Activated CD4-positive, alpha-beta T cell treated with anti-CD3 and anti-CD28 coated beads, Interleukin-2, amount 10 ng/mL, durations not matched to agents 7 days and 5 days (primary cell): ENCODE measurements at regions not wholly inside any gene's neighbourhood (a gene's known extent, or its start where the extent isn't known, plus 50 kb on each side); places are given as distances from the start of the nearest gene placed in this dataset.

Experiments used
- CTCF ChIA-PET: fragments of 350-600 bp; sonication (Branson Sonifier 250); formaldehyde crosslinking; loops from one replicate; lab custom pipeline; 2021; ENCODE audit warnings: antibody characterized with exemption; lab: Charles Lee
- POLR2A ChIA-PET: fragments of 350-600 bp; sonication (Branson Sonifier 250); formaldehyde crosslinking; loops from one replicate; lab custom pipeline; 2021; ENCODE audit warnings: antibody characterized with exemption; lab: Charles Lee
- DNase-seq: peaks from one replicate; pipeline ENCODE4 v3.0.0-alpha.2; 2020
- H3K27ac Mint-ChIP-seq: one replicate; pipeline ENCODE4 v1.8.0; 2021; ENCODE audit warnings: mild to moderate bottlenecking, moderate library complexity, mixed read lengths
- H3K27me3 Mint-ChIP-seq: one replicate; pipeline ENCODE4 v1.8.0; 2021; ENCODE audit warnings: mixed read lengths
- H3K36me3 Mint-ChIP-seq: one replicate; pipeline ENCODE4 v1.8.0; 2021; ENCODE audit warnings: low read depth, mixed read lengths
- H3K4me1 Mint-ChIP-seq: one replicate; pipeline ENCODE4 v1.8.0; 2021; ENCODE audit warnings: mixed read lengths
- H3K4me3 Mint-ChIP-seq: one replicate; pipeline ENCODE4 v1.8.0; 2021; ENCODE audit warnings: mild to moderate bottlenecking, moderate library complexity, mixed read lengths
- H3K9me3 Mint-ChIP-seq: one replicate; pipeline ENCODE4 v1.8.0; 2021; ENCODE audit warnings: mixed read lengths

GRCh38 chr5:107247427-107247826, 423.3 kb downstream of the EFNA5 start:
- CTCF ChIA-PET, result no interaction called here
- no peak overlapping the region for H3K4me3 Mint-ChIP-seq

GRCh38 chr5:107243220-107243579, 427.5 kb downstream of the EFNA5 start:
- peaks cover 3% of the 10 kb centered on the region for H3K9me3 Mint-ChIP-seq
- H3K27me3 Mint-ChIP-seq, result no peaks in the 10 kb centered on the region
- ChIA-PET CTCF (no interaction called here), POLR2A (no interaction called here)
- H3K36me3 Mint-ChIP-seq, result no peaks in the 10 kb centered on the region
- no peaks in the 10 kb centered on the region for H3K4me1 Mint-ChIP-seq
- DNase-seq, result no peak
- H3K27ac Mint-ChIP-seq, result no peak overlapping the region
- H3K4me3 Mint-ChIP-seq, result no peak overlapping the region

More at GRCh38 chr5:107247427-107247826, 423.3 kb downstream of the EFNA5 start:
- Mint-ChIP-seq H3K27ac (no peak overlapping the region), H3K4me1 (no peaks in the 10 kb centered on the region), H3K36me3 (no peaks in the 10 kb centered on the region), H3K9me3 (no peaks in the 10 kb centered on the region), H3K27me3 (peaks cover 2% of the 10 kb centered on the region)
- no peak for DNase-seq
- POLR2A ChIA-PET, result no interaction called here

GRCh38 chr5:107242411-107243219, 428.1 kb downstream of the EFNA5 start:
- CTCF ChIA-PET, result no interaction called here
- H3K9me3 Mint-ChIP-seq, result peaks cover 3% of the 10 kb centered on the region

GRCh38 chr5:107241841-107242240, 428.9 kb downstream of the EFNA5 start:
- H3K27me3 Mint-ChIP-seq, result no peaks in the 10 kb centered on the region
- ChIA-PET POLR2A (no interaction called here), CTCF (no interaction called here)
- H3K27ac Mint-ChIP-seq, result no peak overlapping the region
- no peaks in the 10 kb centered on the region for H3K36me3 Mint-ChIP-seq
- no peaks in the 10 kb centered on the region for H3K4me1 Mint-ChIP-seq
- peaks cover 3% of the 10 kb centered on the region for H3K9me3 Mint-ChIP-seq
- no peak for DNase-seq
- no peak overlapping the region for H3K4me3 Mint-ChIP-seq

More at GRCh38 chr5:107242411-107243219, 428.1 kb downstream of the EFNA5 start:
- no peak for DNase-seq
- no peaks in the 10 kb centered on the region for H3K36me3 Mint-ChIP-seq
- H3K4me1 Mint-ChIP-seq, result no peaks in the 10 kb centered on the region
- POLR2A ChIA-PET, result no interaction called here
- H3K27ac Mint-ChIP-seq, result no peak overlapping the region
- H3K4me3 Mint-ChIP-seq, result no peak overlapping the region
- H3K27me3 Mint-ChIP-seq, result no peaks in the 10 kb centered on the region

- H3K27ac Mint-ChIP-seq, result no peak overlapping the region
- H3K9me3 Mint-ChIP-seq, result peaks cover 3% of the 10 kb centered on the region
- no peaks in the 10 kb centered on the region for H3K4me1 Mint-ChIP-seq
- H3K36me3 Mint-ChIP-seq, result no peaks in the 10 kb centered on the region
- H3K4me3 Mint-ChIP-seq, result no peak overlapping the region
- peaks cover 2% of the 10 kb centered on the region for H3K27me3 Mint-ChIP-seq
- POLR2A ChIA-PET, result no interaction called here
- CTCF ChIA-PET, result no interaction called here
- no peak for DNase-seq
Observed at GRCh38 chr5:107235167-107235566, 435.6 kb downstream of the EFNA5 start.

- no peaks in the 10 kb centered on the region for H3K9me3 Mint-ChIP-seq
- H3K27me3 Mint-ChIP-seq, result peaks cover 2% of the 10 kb centered on the region
- POLR2A ChIA-PET, result no interaction called here
- DNase-seq, result no peak
- H3K4me1 Mint-ChIP-seq, result no peaks in the 10 kb centered on the region
- no peak overlapping the region for H3K4me3 Mint-ChIP-seq
- H3K27ac Mint-ChIP-seq, result no peak overlapping the region
- no peaks in the 10 kb centered on the region for H3K36me3 Mint-ChIP-seq
- CTCF ChIA-PET, result interaction anchor here (0.6 kb wide), 1 partner anchor 416 kb away, joined by 3 read pairs; no protein-coding TSS in a partner anchor
Observed at GRCh38 chr5:107232788-107233187, 437.9 kb downstream of the EFNA5 start.

GRCh38 chr5:107232293-107232692, 438.4 kb downstream of the EFNA5 start:
- H3K4me3 Mint-ChIP-seq, result no peak overlapping the region
- no peaks in the 10 kb centered on the region for H3K36me3 Mint-ChIP-seq
- DNase-seq, result no peak
- H3K4me1 Mint-ChIP-seq, result no peaks in the 10 kb centered on the region
- no peaks in the 10 kb centered on the region for H3K9me3 Mint-ChIP-seq
- H3K27ac Mint-ChIP-seq, result no peak overlapping the region
- CTCF ChIA-PET, result interaction anchor here (0.6 kb wide), 1 partner anchor 416 kb away, joined by 3 read pairs; no protein-coding TSS in a partner anchor
- POLR2A ChIA-PET, result no interaction called here
- peaks cover 2% of the 10 kb centered on the region for H3K27me3 Mint-ChIP-seq

GRCh38 chr5:107231191-107231590, 439.5 kb downstream of the EFNA5 start:
- POLR2A ChIA-PET, result no interaction called here
- CTCF ChIA-PET, result no interaction called here

GRCh38 chr5:107230367-107230766, 440.4 kb downstream of the EFNA5 start:
- POLR2A ChIA-PET, result no interaction called here
- Mint-ChIP-seq H3K9me3 (no peaks in the 10 kb centered on the region), H3K27ac (no peak overlapping the region), H3K4me1 (no peaks in the 10 kb centered on the region), H3K36me3 (no peaks in the 10 kb centered on the region), H3K27me3 (no peaks in the 10 kb centered on the region), H3K4me3 (no peak overlapping the region)
- DNase-seq, result no peak
- CTCF ChIA-PET, result no interaction called here

More at GRCh38 chr5:107231191-107231590, 439.5 kb downstream of the EFNA5 start:
- Mint-ChIP-seq H3K9me3 (no peaks in the 10 kb centered on the region), H3K4me1 (no peaks in the 10 kb centered on the region), H3K36me3 (no peaks in the 10 kb centered on the region), H3K27me3 (peaks cover 2% of the 10 kb centered on the region), H3K4me3 (no peak overlapping the region), H3K27ac (no peak overlapping the region)
- no peak for DNase-seq

GRCh38 chr5:107228226-107228625, 442.5 kb downstream of the EFNA5 start:
- no peak overlapping the region for H3K4me3 Mint-ChIP-seq
- ChIA-PET CTCF (no interaction called here), POLR2A (no interaction called here)
- H3K9me3 Mint-ChIP-seq, result no peaks in the 10 kb centered on the region
- H3K4me1 Mint-ChIP-seq, result no peaks in the 10 kb centered on the region
- no peaks in the 10 kb centered on the region for H3K36me3 Mint-ChIP-seq
- H3K27me3 Mint-ChIP-seq, result no peaks in the 10 kb centered on the region
- H3K27ac Mint-ChIP-seq, result no peak overlapping the region
- no peak for DNase-seq

GRCh38 chr5:107224272-107224671, 446.5 kb downstream of the EFNA5 start:
- DNase-seq, result no peak
- Mint-ChIP-seq H3K9me3 (no peaks in the 10 kb centered on the region), H3K27ac (no peak overlapping the region), H3K27me3 (no peaks in the 10 kb centered on the region), H3K4me3 (no peak overlapping the region), H3K4me1 (no peaks in the 10 kb centered on the region), H3K36me3 (no peaks in the 10 kb centered on the region)
- CTCF ChIA-PET, result interaction anchor here (1.4 kb wide), 1 partner anchor 11 kb away, joined by 3 read pairs; no protein-coding TSS in a partner anchor
- POLR2A ChIA-PET, result no interaction called here

- Mint-ChIP-seq H3K27me3 (no peaks in the 10 kb centered on the region), H3K36me3 (no peaks in the 10 kb centered on the region), H3K4me3 (no peak overlapping the region), H3K4me1 (no peaks in the 10 kb centered on the region), H3K9me3 (no peaks in the 10 kb centered on the region), H3K27ac (no peak overlapping the region)
- ChIA-PET CTCF (no interaction called here), POLR2A (no interaction called here)
- DNase-seq, result no peak
Observed at GRCh38 chr5:107223066-107223465, 447.7 kb downstream of the EFNA5 start.

GRCh38 chr5:107219993-107220392, 450.7 kb downstream of the EFNA5 start:
- Mint-ChIP-seq H3K27ac (no peak overlapping the region), H3K36me3 (no peaks in the 10 kb centered on the region), H3K9me3 (no peaks in the 10 kb centered on the region), H3K27me3 (no peaks in the 10 kb centered on the region), H3K4me1 (no peaks in the 10 kb centered on the region), H3K4me3 (no peak overlapping the region)
- CTCF ChIA-PET, result no interaction called here
- no peak for DNase-seq
- POLR2A ChIA-PET, result no interaction called here
